Epithelial cell of proximal tubule (primary cell): ENCODE measurements at regions not wholly inside any gene's neighbourhood (a gene's known extent, or its start where the extent isn't known, plus 50 kb on each side); places are given as distances from the start of the nearest gene placed in this dataset.
"Not testable (repeated sequence)": the region's sequence is repeated elsewhere in the genome, so short reads cannot be mapped to it uniquely, and the experiment has no call there.

Experiments used
- DNase-seq: peaks from one replicate; pipeline ENCODE4 v3.0.0-alpha.2; 2011; ENCODE audit warnings: low read depth
- H3K4me3 ChIP-seq: 2 replicates; pipeline ENCODE4 v1.5.1; 2011; ENCODE audit warnings: low read depth, mild to moderate bottlenecking, low read length
- TF ChIP-seq, protein P1 (sequence below): conservative IDR thresholded peaks from 2 replicates; pipeline ENCODE4 v1.5.1; 2012; ENCODE audit warnings: low read depth, mild to moderate bottlenecking, low read length

DNA sequence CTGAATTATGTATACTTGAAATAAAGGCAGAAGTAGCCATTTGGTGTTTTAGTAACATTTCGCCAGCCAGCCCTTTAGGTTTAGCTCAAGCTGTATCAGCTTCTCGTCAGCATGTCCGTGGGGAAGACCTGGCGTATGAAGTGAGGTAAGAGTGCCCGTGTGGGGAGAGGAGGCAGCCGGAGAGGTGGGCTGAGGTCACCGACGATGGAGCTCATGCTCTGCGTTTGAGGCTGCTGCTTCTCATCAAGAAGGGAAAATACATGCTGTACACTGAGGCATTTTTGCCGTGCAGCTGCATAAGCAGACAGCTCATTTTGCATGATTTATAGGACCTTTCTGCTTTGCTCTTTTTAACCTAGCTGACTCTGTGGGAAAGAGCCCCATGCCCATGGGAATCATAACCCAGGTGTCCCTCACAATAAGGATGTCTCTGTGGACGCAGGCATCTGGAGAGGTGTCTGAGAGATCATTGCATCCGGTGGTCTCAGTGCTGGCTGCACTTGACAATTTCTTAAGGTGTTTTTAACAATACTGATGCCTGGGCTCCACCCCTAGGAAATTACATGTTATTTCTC is 179.1 kb downstream of the ABCC12 start:
- DNase-seq, result no peak
- TF ChIP-seq, protein P1, sequence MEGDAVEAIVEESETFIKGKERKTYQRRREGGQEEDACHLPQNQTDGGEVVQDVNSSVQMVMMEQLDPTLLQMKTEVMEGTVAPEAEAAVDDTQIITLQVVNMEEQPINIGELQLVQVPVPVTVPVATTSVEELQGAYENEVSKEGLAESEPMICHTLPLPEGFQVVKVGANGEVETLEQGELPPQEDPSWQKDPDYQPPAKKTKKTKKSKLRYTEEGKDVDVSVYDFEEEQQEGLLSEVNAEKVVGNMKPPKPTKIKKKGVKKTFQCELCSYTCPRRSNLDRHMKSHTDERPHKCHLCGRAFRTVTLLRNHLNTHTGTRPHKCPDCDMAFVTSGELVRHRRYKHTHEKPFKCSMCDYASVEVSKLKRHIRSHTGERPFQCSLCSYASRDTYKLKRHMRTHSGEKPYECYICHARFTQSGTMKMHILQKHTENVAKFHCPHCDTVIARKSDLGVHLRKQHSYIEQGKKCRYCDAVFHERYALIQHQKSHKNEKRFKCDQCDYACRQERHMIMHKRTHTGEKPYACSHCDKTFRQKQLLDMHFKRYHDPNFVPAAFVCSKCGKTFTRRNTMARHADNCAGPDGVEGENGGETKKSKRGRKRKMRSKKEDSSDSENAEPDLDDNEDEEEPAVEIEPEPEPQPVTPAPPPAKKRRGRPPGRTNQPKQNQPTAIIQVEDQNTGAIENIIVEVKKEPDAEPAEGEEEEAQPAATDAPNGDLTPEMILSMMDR, result no peak
- no peak overlapping the region for H3K4me3 ChIP-seq

DNA sequence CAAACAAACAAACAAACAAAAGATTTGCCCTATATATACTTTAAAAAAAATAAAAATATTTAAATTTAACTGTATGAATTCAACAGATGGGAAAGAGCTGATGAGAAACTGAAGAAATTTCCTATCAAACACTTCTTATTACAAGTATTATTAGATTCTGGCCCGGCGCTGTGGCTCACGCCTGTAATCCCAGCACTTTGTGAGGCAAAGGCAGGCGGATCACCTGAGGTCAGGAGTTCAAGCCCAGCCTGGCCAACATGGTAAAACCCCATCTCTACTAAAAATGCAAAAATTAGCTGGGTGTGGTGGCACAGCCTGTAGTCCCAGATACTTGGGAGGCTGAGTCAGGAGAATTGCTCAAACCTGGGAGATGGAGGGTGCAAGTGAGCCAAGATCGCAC is 180.8 kb downstream of the ABCC12 start:
- DNase-seq, H3K4me3 ChIP-seq: not testable (repeated sequence)

DNA sequence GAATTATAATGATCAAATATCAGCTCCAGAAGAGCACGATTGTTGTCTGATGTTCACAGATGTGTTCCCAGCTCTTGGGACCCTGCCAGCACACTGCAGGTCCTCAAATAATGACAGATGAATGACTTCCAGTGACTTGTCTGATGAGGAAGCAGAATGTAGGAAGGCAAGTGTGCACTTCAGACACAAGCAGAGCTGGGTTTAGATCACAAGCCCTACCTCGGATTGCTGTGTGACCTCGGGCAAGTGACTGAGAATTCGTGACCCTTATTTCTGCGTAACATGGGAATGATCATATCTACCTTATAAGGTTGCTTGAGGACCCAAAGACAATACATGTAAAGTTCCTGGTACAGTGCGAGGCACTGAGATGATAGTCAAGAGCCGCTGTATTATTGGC is 182.2 kb downstream of the ABCC12 start:
- H3K4me3 ChIP-seq, result no peak overlapping the region
- DNase-seq, result no peak
- TF ChIP-seq, protein P1, result no peak

DNA sequence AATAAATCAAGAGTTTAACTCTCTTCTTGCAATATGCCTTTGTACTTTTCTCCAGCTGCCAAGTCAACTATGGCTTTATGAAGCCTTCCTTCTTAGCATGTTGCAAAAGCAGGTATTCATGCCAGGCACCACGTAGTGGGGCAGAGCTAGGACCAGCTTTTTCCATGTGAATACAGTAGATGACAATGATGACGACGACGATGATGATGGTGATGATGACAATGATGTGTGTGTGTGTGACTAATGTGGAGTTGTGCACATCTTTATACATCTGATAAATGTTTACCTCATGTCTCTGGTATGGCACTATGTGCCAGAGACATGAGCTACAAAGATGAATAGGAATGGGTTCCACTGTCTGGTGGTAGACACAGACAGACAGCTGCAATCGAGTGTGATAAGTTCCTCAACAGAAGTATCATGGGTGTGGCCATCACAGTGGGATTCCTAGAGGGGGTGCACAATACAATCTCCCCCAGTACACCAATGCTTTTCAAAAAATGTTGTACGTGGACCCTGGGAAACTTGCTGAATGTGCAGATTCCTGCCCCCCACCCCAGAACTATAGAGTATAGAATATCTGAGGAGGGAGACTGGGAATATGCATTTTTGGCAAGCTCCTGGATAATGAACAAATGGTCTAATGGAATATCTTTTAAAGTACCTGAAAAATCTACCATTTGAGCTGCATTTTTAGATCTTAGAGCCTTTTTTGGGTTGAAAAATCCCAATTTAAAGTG is 183.4 kb downstream of the ABCC12 start:
- TF ChIP-seq, protein P1, result no peak
- no peak overlapping the region for H3K4me3 ChIP-seq
- no peak for DNase-seq

DNA sequence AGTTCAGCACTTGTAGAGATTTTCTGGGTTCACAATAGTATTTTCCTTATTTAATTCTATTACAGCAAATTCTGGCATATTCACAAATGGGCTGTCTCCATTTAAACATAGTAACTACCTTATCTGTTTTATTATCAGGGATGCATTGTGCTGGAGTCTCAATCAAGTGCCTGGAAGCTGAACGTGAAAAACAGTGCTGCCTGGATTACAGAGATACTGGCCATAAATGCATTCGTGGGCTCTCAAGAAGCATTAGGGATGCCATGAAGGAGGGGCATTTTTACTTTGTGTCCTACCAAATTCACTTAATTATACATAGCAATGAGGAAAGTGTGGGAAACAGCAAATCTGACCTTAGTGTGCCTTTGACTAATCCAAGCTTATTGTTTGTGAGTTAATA is 184.6 kb downstream of the ABCC12 start:
- TF ChIP-seq, protein P1, result no peak
- DNase-seq, result no peak
- no peak overlapping the region for H3K4me3 ChIP-seq

DNA sequence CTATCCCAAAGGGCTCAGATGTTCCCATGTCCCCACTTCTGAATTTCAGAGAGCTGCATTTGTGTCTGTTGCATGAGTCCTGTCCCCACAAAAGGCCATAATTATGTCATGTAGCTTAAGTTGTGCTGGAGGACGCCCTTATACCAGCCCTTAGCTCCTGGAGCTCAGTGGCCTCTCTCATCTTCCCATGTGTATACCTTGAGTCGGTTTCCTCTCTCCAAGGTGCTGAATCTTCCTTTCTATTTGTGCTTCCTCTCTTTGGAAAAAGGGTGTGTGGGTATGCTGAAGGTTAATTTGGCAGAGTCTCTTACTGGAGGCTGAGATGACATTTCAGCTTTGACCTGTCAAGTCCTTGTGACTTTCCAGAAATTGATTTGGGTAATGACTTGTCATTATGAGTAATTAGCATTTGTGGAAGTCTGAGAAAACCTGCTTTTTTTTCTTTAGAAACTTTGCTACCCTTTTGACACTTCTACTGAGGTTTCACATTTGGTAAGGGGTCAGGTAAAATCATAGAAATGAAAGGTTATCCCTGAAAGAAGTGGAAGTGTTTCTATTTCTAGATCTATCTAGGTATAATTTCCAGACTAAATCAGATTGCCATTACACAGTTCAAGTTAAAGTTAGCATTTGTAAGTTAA is 185.4 kb downstream of the ABCC12 start:
- TF ChIP-seq, protein P1, result no peak
- no peak overlapping the region for H3K4me3 ChIP-seq
- no peak for DNase-seq

DNA sequence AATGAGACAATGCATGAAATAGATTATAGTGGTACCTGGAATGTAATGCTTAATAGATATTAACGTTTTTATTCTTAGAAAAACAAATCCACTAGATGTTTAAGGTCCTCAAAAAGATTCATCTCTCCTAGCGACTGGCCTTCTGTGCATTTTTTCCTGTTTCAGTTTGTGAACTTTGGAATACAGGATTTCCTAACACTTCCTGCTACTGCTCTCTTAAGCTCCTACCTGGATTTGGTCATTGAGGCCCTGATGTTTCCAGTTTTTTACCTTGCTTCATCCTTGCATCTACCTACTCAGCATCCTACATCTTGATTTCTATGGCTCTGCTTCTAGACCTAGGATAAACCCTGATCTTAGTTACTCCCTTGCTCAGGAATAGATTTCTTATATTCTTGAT is 188.4 kb downstream of the ABCC12 start:
- H3K4me3 ChIP-seq, result no peak overlapping the region
- DNase-seq, result no peak
- TF ChIP-seq, protein P1, result no peak
